HG03097 (cell line): ENCODE measurements at regions not wholly inside any gene's neighbourhood (a gene's known extent, or its start where the extent isn't known, plus 50 kb on each side); places are given as distances from the start of the nearest gene placed in this dataset.

Experiments used
- ATAC-seq: cut with Tn5 transposase; IDR thresholded peaks from one replicate; pipeline ENCODE4 v1.9.1; 2021; ENCODE audit not compliant: unreplicated experiment, low FRiP score

DNA sequence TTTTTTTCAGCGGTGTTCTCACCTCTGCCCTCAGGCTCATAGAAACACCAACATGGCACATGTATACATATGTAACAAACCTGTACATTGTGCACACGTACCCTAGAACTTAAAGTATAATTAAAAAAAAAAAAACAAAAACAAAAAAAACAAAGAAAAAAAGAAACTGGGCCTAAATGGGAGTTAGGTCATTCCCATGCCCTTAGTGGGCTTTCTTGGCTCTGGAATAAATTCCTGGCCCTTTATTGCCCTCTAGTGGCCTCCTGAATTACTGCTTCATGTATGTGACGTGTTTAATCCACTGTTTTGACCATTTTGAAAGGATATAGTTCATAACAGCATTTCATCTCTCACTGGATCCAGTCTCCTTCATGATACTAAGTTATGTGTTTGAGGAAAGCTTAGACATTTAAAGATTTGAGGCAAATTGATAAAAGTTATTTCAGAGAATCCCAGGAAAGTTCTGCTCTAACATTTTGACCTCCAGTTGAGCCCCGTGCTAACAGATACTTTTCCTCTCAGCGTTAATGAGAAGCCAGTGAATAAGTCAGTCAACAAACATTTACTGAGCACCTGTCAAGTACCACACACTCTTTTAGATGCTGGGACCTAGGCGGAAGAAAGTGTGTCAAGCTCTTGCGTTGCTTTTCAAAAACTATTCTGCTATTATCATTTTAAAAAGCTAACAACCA lies 54.7 kb upstream of the SYPL1 start:
- ATAC-seq = no peak

DNA sequence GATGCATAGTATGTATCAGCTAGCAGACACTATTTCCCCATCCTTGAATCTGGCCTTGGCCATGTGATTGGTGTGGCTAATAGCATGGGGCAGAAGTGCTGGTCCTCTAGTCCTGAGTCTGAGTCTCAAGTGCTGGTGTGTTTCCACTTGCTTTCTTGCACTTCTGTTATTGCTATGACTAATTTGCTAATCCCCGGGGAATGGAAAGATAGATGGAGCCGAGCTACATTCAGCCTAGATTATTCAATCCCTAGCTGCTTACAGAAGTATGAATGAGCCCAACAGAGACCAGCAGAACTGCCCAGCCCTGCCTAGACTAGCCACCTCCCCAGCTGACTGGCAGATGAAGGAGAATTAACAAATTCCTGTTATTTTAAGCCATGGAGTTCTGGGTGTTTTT lies 53.2 kb upstream of the SYPL1 start:
- no peak for ATAC-seq

DNA sequence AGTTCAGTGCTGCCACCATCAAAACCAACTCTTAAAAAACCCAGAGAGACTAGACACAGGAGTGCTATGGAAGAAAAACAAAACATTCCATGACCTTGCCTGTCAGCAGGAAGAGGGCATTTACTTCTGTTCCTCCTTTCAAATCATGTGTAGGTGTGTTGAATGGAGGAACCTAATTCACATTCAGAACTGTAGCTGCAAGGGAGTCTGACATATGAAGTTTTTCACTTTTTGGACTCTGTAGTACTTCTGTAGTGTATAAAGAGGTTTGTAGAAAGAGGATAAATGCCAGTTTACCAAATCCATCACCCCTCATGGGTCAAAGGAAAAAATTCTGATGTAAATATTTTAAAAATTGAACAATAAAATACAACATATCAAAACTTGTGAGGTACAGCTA lies 51.1 kb upstream of the SYPL1 start:
- ATAC-seq = no peak
